Calu3 (cell line): ENCODE measurements at regions not wholly inside any gene's neighbourhood (a gene's known extent, or its start where the extent isn't known, plus 50 kb on each side); places are given as distances from the start of the nearest gene placed in this dataset.

Experiments
- BruUV-seq: library from RNA; stranded (reverse); fragments of 400-500 nt; replicated peaks from 2 replicates; lab custom pipeline; 2021; lab: Mats Ljungman, UMichigan
- CTCF ChIA-PET: fragments of 300-600 bp; sonication (Branson Sonifier 250); formaldehyde crosslinking; loops from one replicate; lab custom pipeline; 2022; ENCODE audit warnings: antibody characterized with exemption; lab: Charles Lee
- DNase-seq: peaks from one replicate; pipeline ENCODE4 v3.0.0; 2022
- H3K27ac Mint-ChIP-seq: one replicate; pipeline ENCODE4 v1.8.0; 2022; ENCODE audit warnings: mixed read lengths; ENCODE audit not compliant: unreplicated experiment
- H3K27me3 Mint-ChIP-seq: one replicate; pipeline ENCODE4 v1.8.0; 2022; ENCODE audit warnings: mixed read lengths; ENCODE audit not compliant: unreplicated experiment
- H3K36me3 Mint-ChIP-seq: one replicate; pipeline ENCODE4 v1.8.0; 2022; ENCODE audit warnings: mild to moderate bottlenecking, moderate library complexity, mixed read lengths; ENCODE audit not compliant: insufficient read depth, unreplicated experiment
- H3K4me1 Mint-ChIP-seq: one replicate; pipeline ENCODE4 v1.8.0; 2022; ENCODE audit warnings: mild to moderate bottlenecking, low read depth, mixed read lengths; ENCODE audit not compliant: unreplicated experiment
- H3K4me3 Mint-ChIP-seq: one replicate; pipeline ENCODE4 v1.8.0; 2022; ENCODE audit warnings: mild to moderate bottlenecking, low read depth, moderate library complexity, mixed read lengths; ENCODE audit not compliant: unreplicated experiment
- H3K9me3 Mint-ChIP-seq: one replicate; pipeline ENCODE4 v1.8.0; 2022; ENCODE audit warnings: low read depth, mixed read lengths; ENCODE audit not compliant: unreplicated experiment
- CTCF ChIP-seq: fragments of 200-600 bp; IDR thresholded peaks from one replicate; pipeline ENCODE4 v1.8.0; 2022; ENCODE audit warnings: antibody characterized with exemption; ENCODE audit not compliant: unreplicated experiment
- intact Hi-C: fragments of 100-400 bp; cut with micrococcal nuclease; formaldehyde crosslinking; loops from one replicate; pipeline ENCODE4 v1.10.0; 2022; ENCODE audit not compliant: unreplicated experiment

DNA sequence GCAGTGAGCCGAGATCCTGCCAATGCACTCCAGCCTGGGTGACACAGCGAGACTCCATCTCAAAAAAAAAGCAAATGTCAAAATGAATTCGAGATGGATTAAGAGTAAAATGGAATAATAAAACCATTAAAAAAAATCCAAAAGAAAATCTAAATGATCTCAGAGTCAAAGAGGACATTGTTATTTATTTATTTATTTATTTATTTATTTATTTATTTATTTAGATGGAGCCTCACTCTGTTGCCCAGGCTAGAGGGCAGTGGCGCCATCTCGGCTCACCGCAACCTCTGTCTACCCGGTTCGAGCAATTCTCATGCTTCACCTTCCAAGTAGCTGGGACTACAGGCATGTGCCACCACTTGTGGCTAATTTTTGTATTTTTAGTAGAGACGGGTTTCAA lies 349.2 kb downstream of the ANKRD30A start:
- intact Hi-C loops = no loop called here
- no peaks in the 10 kb centered on the region for H3K36me3 Mint-ChIP-seq
- no peak for TF ChIP-seq CTCF
- BruUV-seq = no TSS peak
- no peaks in the 10 kb centered on the region for H3K4me1 Mint-ChIP-seq
- no peaks in the 10 kb centered on the region for H3K27me3 Mint-ChIP-seq
- DNase-seq = no peak
- no peak overlapping the region for H3K4me3 Mint-ChIP-seq
- no peaks in the 10 kb centered on the region for H3K9me3 Mint-ChIP-seq
- CTCF ChIA-PET = no interaction called here
- H3K27ac Mint-ChIP-seq = no peak overlapping the region

- no peaks in the 10 kb centered on the region for H3K36me3 Mint-ChIP-seq
- no peaks in the 10 kb centered on the region for H3K27me3 Mint-ChIP-seq
- no peak for TF ChIP-seq CTCF
- BruUV-seq = no TSS peak
- no peaks in the 10 kb centered on the region for H3K4me1 Mint-ChIP-seq
- DNase-seq = no peak
- CTCF ChIA-PET = no interaction called here
- H3K4me3 Mint-ChIP-seq = no peak overlapping the region
- no peak overlapping the region for H3K27ac Mint-ChIP-seq
- intact Hi-C loops = no loop called here
- H3K9me3 Mint-ChIP-seq = no peaks in the 10 kb centered on the region
Measured at GRCh38 chr10:37473906-37474305, 348.5 kb downstream of the ANKRD30A start.

- no peaks in the 10 kb centered on the region for H3K4me1 Mint-ChIP-seq
- no peak for DNase-seq
- H3K27ac Mint-ChIP-seq = no peak overlapping the region
- intact Hi-C loops = no loop called here
- H3K4me3 Mint-ChIP-seq = no peak overlapping the region
- no peaks in the 10 kb centered on the region for H3K36me3 Mint-ChIP-seq
- H3K27me3 Mint-ChIP-seq = no peaks in the 10 kb centered on the region
- TF ChIP-seq CTCF = no peak
- CTCF ChIA-PET = no interaction called here
- H3K9me3 Mint-ChIP-seq = no peaks in the 10 kb centered on the region
- BruUV-seq = no TSS peak
Measured at GRCh38 chr10:37467246-37467645, 341.8 kb downstream of the ANKRD30A start.

GRCh38 chr10:37456456-37456855 lies 331.1 kb downstream of the ANKRD30A start:
- no peak for TF ChIP-seq CTCF
- Mint-ChIP-seq H3K4me3 (no peak overlapping the region), H3K27ac (no peak overlapping the region), H3K36me3 (no peaks in the 10 kb centered on the region), H3K27me3 (no peaks in the 10 kb centered on the region), H3K9me3 (peaks cover 1% of the 10 kb centered on the region), H3K4me1 (no peaks in the 10 kb centered on the region)
- no TSS peak for BruUV-seq
- no peak for DNase-seq
- intact Hi-C loops = no loop called here
- CTCF ChIA-PET = no interaction called here
